AG08395 (cell line): ENCODE measurements at regions not wholly inside any gene's neighbourhood (a gene's known extent, or its start where the extent isn't known, plus 50 kb on each side); places are given as distances from the start of the nearest gene placed in this dataset.

Experiments used
- DNase-seq: peaks from one replicate; pipeline ENCODE4 v3.0.0; 2012; ENCODE audit warnings: mixed read lengths, low spot score

DNA sequence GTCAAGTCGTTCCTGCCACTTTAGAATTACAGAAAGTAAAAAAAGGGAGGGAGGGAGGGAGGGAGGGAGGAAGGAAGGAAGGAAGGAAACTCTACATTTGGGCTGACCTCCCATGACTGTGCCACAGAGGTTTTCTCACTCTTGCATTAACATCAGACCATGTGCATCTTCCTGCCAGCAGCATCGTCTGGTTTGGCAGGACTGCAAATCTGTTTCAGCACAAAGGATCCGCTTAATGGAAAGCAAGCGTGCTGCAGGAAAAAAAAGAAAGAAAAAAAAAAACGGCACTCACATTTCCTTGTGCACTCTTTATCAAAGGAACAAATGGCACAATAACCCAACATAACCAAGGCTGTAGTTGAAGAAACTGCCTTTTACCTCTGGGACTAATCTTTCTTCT lies 148.8 kb upstream of the HES1 start:
- DNase-seq = no peak

DNA sequence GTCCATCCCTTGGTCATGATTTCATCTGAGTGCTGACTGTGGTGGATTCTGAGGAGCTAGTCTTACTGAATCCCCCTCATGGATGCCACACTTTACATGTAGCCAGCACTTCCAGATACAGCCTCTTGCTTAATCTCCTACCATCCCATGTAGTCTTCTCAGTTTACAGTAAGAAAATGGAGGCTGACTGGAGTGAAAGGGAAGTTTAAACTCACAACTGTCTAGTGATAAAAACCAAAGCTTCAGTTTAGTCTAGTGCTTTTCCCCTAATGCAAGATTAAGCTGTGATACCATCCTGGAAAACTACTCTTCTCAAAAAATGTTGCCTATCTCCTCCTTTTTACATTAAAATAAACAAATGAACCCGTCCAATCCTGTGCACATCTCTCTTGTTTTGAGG lies 146.8 kb upstream of the HES1 start:
- no peak for DNase-seq

DNA sequence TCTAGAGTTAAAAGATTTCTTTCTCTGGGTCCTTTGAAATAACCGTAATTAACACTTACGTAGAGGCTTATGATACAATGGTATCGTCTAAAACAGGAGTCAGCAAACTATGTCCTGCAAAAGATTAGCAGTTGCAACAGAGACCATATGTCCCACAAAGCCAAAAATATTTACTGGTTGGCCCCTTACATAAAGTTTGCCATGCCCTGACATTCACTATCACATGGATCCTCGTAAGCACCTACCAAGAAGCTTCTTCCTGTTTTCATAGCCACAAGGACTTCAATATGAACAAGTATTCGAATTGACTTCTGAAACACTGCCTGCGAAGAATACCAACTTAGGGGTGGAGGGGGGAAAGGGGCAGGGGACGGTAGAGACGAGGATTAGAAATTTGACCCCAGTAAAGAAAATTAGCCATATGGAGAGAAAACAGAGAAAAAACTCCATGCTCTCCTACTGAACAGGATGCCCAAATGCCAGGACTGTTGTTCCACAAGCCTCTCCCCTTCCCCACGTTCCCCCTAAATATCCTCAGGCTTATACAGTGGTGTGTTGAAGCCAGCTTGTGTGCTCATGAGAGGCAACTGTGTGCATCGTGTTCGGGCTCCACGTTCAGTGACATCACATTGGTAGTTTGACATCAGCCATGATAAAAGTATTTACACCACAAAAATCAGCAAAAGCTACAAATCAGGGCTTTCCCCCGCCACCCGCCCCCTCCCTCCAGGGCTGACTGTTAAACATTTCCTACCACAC lies 144.1 kb upstream of the HES1 start:
- no peak for DNase-seq

- no peak for DNase-seq
These were observed 143.4 kb upstream of the HES1 start for GRCh38 chr3:193992425-193993037.

DNA sequence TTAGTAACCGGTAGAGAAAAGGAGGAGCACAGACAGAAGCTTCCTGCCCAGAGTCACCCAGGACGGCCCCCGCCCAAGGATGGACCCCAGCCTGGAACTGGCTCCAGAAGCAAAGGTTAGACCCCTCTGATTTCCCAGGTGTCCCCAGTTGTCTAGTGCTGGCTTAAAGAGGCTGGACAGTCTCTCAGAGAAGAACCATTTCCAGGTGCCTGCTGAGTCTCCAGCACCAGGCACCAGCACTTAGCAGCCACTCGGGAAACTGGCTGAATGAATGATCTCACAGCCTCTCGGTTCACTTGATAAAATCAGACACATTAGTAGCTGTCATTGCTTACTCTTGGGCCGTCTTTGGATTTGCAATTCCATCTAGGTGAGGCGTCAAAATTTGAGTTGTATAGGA lies 139.7 kb upstream of the HES1 start:
- DNase-seq = no peak

DNA sequence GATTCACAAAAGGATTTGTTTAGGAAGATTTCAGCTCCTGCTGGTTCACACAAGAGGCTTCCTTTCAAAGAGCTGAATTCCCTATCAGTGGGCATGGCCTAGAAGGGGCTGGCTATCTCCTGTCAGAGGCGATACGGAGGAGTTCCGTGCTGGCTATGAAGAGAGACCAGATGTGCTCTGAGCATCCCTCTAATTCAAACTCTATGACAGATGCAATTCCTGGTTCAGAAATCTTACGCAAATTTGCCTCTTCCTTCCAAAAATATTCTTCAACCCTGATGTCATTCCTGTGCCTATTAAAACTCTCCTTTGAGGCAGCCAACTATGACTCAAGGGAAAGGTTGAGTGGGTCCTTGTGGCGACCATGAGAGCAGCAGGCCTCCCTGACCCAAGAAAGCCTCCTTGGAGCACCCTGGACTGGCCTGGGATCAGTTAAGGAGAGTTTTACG lies 139.3 kb upstream of the HES1 start:
- peak; percentile 42 for DNase-seq

DNA sequence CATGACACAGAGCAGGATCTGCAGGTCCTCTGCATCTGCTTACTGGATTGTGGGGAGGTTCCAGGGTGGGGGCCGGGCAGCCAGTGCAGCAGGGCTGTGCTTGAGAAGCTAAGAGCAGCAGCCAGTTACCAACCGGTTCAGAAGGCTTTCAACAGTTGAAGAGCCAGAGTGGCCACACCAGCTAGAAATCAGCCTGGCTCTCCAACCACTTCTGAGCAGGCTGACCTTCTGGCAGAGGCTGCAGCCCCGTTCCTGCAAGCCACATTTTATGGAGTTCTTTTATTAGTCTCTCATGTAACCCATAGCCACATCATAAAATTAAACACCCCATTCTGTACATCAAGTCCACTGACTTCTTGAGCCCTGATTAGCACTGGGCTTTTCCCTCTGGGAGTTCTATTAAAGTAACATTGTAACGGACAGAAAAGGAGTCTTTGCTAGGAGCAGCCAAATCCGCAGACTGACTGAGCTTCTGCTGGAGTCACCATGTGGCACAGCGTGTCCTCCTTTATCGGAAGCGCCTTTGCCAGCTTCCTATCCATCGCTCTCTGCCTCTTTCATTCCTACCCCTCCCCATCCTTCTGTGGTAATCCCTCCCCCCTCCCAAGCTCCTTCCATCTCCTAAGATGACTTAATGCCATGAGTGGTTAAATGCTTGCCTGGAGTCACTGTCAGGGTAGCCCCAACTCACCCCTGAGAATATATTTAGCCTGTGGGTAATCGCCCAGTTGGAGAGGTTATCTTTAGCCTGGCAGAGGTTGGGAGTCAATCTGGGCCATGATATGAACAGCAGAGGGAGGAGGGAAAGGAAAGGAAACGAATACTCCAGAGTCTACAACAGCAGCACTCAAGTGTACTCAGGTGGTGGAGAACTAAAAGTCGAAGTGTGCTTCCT lies 138.5 kb upstream of the HES1 start:
- DNase-seq = no peak

GRCh38 chr3:193998123-193998448 lies 137.9 kb upstream of the HES1 start:
- no peak for DNase-seq

DNA sequence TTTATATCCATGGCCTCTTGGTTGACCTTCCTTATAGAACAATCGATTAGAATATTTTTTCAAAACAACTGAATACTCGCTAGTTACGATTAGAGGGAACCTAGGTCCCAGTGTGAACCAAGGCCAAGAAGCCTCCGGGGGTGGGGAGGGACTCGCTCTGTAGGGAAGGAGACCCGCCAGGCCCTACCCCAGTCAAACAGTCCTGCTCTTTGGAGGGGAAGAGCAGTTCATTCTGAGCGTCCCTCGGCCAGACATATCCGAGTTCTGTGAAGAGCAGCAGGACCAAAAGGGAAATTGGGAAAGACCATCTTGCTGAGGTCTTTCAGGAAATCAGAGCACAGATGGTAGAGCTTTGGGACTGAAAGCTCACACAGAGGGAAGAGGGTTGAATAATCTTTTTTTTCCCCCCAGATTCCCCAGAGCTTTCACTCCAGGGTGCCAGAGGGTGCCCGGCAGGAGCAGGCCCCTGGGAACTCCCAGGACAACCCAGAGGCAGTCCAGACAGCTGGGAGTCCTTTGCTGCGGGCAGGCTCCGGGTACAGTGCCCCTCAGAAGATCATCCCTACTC lies 137.2 kb upstream of the HES1 start:
- no peak for DNase-seq

- no peak for DNase-seq
These were observed 135.8 kb upstream of the HES1 start for GRCh38 chr3:194000100-194000499.

DNA sequence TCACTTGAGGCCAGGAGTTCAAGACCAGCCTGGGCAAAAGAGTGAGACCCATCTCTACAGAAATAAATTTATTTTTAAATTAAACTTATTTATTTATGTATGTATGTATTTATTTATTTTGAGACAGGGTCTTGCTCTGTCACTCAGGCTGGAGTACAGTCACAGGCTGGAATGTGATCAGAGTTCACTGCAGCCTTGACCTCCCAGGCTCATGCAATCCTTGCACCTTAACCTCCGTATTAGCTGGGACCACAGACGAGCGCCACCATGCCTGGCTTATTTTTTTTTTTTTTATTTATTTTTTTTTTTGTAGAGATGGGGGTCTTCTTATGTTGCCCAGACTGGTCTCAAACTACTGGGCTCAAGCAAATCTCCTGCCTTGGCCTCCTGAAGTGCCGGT lies 135.2 kb upstream of the HES1 start:
- no peak for DNase-seq

GRCh38 chr3:194001728-194002459 lies 134.1 kb upstream of the HES1 start:
- DNase-seq = no peak

GRCh38 chr3:194003114-194004057 lies 132.6 kb upstream of the HES1 start:
- DNase-seq = peak; percentile 90

DNA sequence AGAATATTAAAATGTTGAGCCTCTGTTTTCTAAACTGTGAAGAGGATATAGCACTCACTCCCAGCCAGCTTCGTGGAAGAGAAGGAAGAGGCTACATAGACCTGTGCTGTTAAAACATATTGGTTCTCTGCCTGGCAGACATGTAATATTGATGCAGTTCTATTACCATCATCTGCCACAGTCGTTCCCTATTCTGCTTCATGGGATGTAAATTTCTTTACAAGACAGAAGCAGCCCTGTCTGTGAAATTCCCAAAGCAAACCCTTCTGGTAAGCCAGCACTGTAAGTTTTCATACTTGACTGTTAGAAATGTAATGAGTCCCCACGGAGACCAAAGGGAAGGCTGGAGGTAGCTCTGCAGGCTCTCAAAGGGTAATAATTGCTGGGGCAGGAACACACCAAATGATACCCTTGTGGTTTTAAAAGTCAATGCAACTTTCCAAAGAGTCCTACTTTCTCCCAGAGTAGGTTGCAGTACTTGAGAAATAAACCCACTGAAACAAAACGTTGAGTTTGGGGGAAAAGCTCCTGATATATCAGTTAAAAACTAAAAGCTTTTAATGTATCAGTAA lies 129.9 kb upstream of the HES1 start:
- no peak for DNase-seq

DNA sequence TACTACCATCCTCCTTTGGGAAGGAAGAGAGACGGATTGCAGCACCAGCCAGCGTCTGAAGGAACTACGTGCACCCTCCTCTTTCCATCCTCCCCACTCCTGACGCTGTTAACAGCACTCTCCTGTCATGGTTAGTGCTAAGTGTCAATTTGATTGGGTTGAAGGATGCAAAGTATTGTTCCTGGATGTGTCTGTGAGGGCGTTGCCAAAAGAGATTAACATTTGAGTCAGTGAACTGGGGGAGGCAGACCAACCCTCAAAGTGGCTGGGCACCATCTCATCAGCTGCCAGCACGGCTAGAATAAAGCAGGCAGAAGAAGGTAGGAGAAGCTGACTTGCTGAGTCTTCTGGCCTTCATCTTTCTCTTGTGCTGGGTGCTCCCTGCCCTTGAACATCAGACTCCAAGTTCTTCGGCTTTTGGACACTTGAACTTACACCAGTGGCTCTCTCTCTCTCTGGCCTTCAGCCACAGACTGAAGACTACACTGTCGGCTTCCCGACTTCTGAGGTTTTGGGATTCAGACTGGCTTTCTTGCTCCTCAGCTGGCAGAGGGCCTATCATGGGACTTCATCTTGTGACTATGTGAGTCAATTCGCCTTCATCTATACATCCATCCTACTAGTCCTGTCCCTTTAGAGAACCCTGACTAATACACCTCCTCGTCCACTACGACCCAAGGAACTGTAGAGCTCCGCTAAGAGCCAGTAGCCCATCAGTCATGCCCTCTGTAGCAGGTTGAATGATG lies 128.2 kb upstream of the HES1 start:
- no peak for DNase-seq

DNA sequence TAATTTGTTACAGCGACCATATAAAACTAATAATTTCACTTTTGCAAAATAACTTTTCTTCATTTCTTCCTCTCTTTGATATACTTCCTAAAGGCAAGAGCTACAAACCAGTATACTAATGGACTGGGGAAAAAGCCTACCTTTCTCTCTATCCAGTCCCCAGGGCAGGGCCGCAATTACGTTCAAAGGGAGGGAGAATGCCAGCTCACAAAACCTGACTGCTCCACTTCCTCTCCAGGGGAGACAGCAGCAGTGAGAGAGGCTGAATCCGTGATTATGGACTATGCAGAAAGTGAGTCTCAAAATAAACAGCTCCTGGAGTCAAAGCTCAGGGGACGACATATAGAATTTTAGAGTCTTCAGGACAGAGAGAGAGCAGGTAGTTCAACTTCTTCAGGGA lies 126.9 kb upstream of the HES1 start:
- no peak for DNase-seq

DNA sequence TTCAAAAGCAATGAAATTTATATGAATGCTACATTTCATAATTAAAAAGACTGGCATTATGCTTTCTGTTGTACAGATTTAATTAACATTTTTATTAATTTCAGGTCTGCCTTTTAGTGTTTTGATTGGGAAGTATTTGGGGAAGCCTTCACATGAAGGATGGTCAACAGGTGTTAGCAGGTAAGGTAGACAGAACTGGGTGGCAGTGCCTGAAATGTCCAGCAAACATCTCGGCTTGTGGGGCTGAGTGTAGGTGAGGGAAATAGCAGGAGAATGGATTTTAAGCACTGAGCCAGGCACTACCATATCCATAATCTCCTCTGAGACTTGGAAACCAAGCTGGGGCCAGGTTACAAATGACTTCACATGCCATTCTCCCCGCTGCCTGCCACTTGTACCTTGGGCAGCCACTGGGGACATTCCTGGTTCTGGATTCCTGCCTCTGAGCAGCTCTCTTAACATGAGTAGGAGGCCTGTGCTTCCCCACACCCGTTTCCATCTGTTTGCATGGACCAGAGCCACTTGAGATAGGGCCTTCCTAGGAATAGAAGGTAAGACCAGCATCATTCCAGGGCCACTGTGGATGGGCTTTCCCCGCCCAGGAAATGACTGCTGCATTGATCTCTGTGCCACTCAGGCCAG lies 125.9 kb upstream of the HES1 start:
- DNase-seq = no peak

- DNase-seq = no peak
These were observed 124.1 kb upstream of the HES1 start for GRCh38 chr3:194011807-194012206.

- no peak for DNase-seq
These were observed 122.0 kb upstream of the HES1 start for GRCh38 chr3:194013928-194014327.
